ENCODE measurements at regions not wholly inside any gene's neighbourhood (a gene's known extent, or its start where the extent isn't known, plus 50 kb on each side); places are given as distances from the start of the nearest gene placed in this dataset.

DNA sequence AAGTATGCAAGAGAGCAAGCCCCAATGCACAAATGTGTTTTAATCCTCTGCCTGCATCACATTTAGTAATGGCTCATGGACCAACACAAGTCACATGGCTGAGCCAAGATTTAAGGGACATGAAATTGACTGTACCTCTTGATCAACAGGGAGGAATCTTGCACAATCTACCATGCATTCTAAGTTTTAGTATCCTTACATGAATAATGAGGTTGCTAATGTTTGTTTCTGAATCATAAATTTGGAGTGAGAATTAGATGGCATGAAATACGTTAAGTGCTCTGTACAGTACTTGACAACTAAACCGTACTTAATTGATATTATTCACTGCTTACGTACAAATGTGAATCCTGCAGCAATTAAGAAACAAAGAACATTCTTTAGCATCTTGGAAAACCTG lies 553.8 kb upstream of the JAG1 start:
- TF ChIP-seq, protein P1, sequence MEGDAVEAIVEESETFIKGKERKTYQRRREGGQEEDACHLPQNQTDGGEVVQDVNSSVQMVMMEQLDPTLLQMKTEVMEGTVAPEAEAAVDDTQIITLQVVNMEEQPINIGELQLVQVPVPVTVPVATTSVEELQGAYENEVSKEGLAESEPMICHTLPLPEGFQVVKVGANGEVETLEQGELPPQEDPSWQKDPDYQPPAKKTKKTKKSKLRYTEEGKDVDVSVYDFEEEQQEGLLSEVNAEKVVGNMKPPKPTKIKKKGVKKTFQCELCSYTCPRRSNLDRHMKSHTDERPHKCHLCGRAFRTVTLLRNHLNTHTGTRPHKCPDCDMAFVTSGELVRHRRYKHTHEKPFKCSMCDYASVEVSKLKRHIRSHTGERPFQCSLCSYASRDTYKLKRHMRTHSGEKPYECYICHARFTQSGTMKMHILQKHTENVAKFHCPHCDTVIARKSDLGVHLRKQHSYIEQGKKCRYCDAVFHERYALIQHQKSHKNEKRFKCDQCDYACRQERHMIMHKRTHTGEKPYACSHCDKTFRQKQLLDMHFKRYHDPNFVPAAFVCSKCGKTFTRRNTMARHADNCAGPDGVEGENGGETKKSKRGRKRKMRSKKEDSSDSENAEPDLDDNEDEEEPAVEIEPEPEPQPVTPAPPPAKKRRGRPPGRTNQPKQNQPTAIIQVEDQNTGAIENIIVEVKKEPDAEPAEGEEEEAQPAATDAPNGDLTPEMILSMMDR (IDR thresholded peaks at IDR 0.05), result no peak
- no peak for TF ChIP-seq USF1 (IDR thresholded peaks at IDR 0.05; ENCODE audit: borderline replicate concordance, low read depth)
- TF ChIP-seq IRF3 (IDR thresholded peaks at IDR 0.05; ENCODE audit: low read depth, low read length), result no peak
- no peak for TF ChIP-seq ZBTB33 (IDR thresholded peaks at IDR 0.05; ENCODE audit: borderline replicate concordance, low read depth)
- no peak for TF ChIP-seq JUND (IDR thresholded peaks at IDR 0.05)
- no peak for TF ChIP-seq RCOR1 (IDR thresholded peaks at IDR 0.05; ENCODE audit: low read length)
- no peak for TF ChIP-seq POLR2AphosphoS5 (IDR thresholded peaks at IDR 0.05; ENCODE audit: low read depth, low read length)
- TF ChIP-seq EZH2phosphoT487 (IDR thresholded peaks at IDR 0.05; ENCODE audit: borderline replicate concordance, low read depth), result no peak
- no peak for TF ChIP-seq CHD2 (IDR thresholded peaks at IDR 0.05; ENCODE audit: low read length, partially characterized antibody)
- no peak for TF ChIP-seq RAD21 (IDR thresholded peaks at IDR 0.05; ENCODE audit: low read length)
- no peak for TF ChIP-seq RFX5 (IDR thresholded peaks at IDR 0.05; ENCODE audit: low read length)
- TF ChIP-seq TCF12 (IDR thresholded peaks at IDR 0.05), result no peak
- TF ChIP-seq TEAD4 (IDR thresholded peaks at IDR 0.05; ENCODE audit: borderline replicate concordance, insufficient read depth), result no peak
- TF ChIP-seq, protein P2, sequence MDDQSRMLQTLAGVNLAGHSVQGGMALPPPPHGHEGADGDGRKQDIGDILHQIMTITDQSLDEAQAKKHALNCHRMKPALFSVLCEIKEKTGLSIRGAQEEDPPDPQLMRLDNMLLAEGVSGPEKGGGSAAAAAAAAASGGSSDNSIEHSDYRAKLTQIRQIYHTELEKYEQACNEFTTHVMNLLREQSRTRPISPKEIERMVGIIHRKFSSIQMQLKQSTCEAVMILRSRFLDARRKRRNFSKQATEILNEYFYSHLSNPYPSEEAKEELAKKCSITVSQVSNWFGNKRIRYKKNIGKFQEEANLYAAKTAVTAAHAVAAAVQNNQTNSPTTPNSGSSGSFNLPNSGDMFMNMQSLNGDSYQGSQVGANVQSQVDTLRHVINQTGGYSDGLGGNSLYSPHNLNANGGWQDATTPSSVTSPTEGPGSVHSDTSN (IDR thresholded peaks at IDR 0.05), result no peak
